ENCODE measurements at regions not wholly inside any gene's neighbourhood (a gene's known extent, or its start where the extent isn't known, plus 50 kb on each side); places are given as distances from the start of the nearest gene placed in this dataset.

DNA sequence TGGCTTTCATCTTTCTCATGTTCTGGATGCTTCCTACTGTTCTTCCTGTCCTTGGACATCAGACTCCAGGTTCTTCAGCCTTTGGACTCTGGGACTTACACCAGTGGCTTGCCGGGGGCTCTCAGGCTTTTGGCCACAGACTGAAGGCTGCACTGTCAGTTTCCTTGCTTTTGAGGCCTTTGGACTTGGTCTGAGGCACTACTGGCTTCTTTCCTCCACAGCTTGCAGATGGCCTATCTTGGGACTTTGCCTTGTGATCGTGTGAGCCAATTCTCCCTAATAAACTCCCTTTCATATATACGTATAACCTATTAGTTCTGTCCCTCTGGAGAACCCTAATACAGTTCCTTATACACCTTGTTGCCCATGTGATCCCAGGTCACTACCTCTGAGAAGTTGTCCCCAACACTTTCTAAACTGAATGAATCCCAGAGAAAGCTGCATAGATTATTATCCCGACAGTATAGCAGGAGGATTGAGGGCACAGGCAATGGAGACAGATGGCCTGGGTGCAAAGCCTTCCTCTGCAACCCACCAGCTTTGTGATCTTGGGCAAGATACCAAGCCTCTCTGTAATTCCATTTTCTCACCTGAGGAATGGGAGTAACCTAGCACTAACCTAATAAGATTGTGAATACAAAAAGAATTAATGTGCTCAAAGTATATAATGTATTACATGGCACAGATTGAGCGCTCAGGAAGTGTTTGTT lies 449.6 kb upstream of the BRINP1 start:
- Histone ChIP-seq H4K20me1 (ENCODE audit: insufficient read depth, low read length) (no peaks in the 10 kb centered on the region), H3K9me3 (replicated peaks in 1 of 2; ENCODE audit: control insufficient read depth in 1 of 2, insufficient read depth in 1 of 2, low read length in 2 of 2) (no peaks in the 10 kb centered on the region), H3K4me1 (ENCODE audit: control insufficient read depth in 1 of 2, insufficient read depth in 2 of 2, low read length in 2 of 2) (no peaks in the 10 kb centered on the region), H3K79me2 (ENCODE audit: insufficient read depth, low read length) (no peaks in the 10 kb centered on the region), H3K36me3 (replicated peaks in 1 of 2; ENCODE audit: control insufficient read depth in 1 of 2, insufficient read depth in 2 of 2, low read length in 2 of 2) (no peaks in the 10 kb centered on the region), H2AFZ (ENCODE audit: insufficient read depth, low read depth, low read length, poor library complexity, severe bottlenecking) (no peak overlapping the region), H3K27me3 (ENCODE audit: control insufficient read depth in 2 of 2, insufficient read depth in 2 of 2, low read length in 2 of 2) (no peaks in the 10 kb centered on the region), H3K27ac (ENCODE audit: low read depth in 1 of 2, low read length in 2 of 2) (no peak overlapping the region), H3K9ac (ENCODE audit: insufficient read depth, low read length, poor library complexity, severe bottlenecking) (no peak overlapping the region), H3K4me2 (replicated peaks; ENCODE audit: extremely low read depth, low read length, poor library complexity, severe bottlenecking) (no peak overlapping the region), H3K4me3 (replicated peaks in 1 of 3; ENCODE audit: low read depth in 2 of 3, low read length in 3 of 3) (no peak overlapping the region)
- WGBS (ENCODE audit: insufficient coverage) = 93% methylated on average over 4 of the region's 5 CpGs
- TF ChIP-seq, protein P1, sequence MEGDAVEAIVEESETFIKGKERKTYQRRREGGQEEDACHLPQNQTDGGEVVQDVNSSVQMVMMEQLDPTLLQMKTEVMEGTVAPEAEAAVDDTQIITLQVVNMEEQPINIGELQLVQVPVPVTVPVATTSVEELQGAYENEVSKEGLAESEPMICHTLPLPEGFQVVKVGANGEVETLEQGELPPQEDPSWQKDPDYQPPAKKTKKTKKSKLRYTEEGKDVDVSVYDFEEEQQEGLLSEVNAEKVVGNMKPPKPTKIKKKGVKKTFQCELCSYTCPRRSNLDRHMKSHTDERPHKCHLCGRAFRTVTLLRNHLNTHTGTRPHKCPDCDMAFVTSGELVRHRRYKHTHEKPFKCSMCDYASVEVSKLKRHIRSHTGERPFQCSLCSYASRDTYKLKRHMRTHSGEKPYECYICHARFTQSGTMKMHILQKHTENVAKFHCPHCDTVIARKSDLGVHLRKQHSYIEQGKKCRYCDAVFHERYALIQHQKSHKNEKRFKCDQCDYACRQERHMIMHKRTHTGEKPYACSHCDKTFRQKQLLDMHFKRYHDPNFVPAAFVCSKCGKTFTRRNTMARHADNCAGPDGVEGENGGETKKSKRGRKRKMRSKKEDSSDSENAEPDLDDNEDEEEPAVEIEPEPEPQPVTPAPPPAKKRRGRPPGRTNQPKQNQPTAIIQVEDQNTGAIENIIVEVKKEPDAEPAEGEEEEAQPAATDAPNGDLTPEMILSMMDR (IDR thresholded peaks at IDR 0.05) = no peak
- intact Hi-C loops (cut with micrococcal nuclease) = no loop called here
- Mint-ChIP-seq H3K27ac (peak overlapping the region in 1 of 7 donors; percentile 10), H3K4me3 (no peak overlapping the region), H3K4me1 (no peaks in the 10 kb centered on the region), H3K9me3 (peaks cover 0 to 5% (median 0%) of the 10 kb centered on the region in 7 donors), H3K27me3 (ENCODE audit: low read depth in 3 of 3) (no peaks in the 10 kb centered on the region), H3K36me3 (no peaks in the 10 kb centered on the region)
- DNase-seq = no peak

DNA sequence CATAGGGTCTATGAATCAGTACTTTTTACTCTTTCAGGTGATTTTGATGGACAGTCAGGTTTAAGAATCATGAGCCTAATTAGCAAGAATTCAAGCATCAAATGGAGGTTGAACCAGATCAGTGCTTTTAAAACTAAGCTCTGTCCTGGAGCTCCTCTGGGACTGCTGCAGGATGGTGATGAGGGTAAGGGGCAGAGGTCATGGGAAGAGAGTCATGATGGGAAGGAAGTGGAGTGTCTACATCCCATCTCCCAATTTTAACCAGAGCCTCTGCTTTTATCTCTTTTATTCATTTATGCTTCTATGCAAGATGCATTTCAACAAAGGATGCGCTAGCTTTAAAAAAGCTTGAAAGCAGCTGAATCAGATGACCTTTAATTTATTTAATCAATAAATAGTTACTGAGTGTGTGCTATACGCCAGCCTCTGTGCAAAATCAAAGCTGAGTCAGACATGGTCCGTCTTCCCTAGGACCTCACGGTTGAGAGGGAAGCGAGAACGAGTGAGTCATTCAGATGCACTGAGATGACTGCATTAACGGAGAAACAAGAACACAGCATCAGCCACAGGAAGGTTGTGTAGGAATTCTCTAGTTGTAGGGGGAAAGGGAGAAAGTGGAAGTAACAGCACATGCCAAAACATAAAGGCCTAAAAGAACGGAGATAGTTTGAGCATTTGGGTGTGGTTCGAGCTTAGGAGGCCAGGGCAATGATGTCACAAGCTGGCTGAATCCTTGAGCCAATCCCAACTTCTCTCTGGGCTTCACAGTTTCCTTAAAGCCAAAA lies 441.6 kb upstream of the BRINP1 start:
- Histone ChIP-seq H3K36me3 (replicated peaks in 1 of 2; ENCODE audit: control insufficient read depth in 1 of 2, insufficient read depth in 2 of 2, low read length in 2 of 2) (no peaks in the 10 kb centered on the region), H4K20me1 (ENCODE audit: insufficient read depth, low read length) (no peaks in the 10 kb centered on the region), H3K9ac (ENCODE audit: insufficient read depth, low read length, poor library complexity, severe bottlenecking) (no peak overlapping the region), H3K27me3 (ENCODE audit: control insufficient read depth in 2 of 2, insufficient read depth in 2 of 2, low read length in 2 of 2) (no peaks in the 10 kb centered on the region), H3K27ac (ENCODE audit: low read depth in 1 of 2, low read length in 2 of 2) (no peak overlapping the region), H3K4me2 (replicated peaks; ENCODE audit: extremely low read depth, low read length, poor library complexity, severe bottlenecking) (no peak overlapping the region), H3K4me3 (replicated peaks in 1 of 3; ENCODE audit: low read depth in 2 of 3, low read length in 3 of 3) (no peak overlapping the region), H3K9me3 (replicated peaks in 1 of 2; ENCODE audit: control insufficient read depth in 1 of 2, insufficient read depth in 1 of 2, low read length in 2 of 2) (no peaks in the 10 kb centered on the region), H3K79me2 (ENCODE audit: insufficient read depth, low read length) (no peaks in the 10 kb centered on the region), H2AFZ (ENCODE audit: insufficient read depth, low read depth, low read length, poor library complexity, severe bottlenecking) (no peak overlapping the region), H3K4me1 (ENCODE audit: control insufficient read depth in 1 of 2, insufficient read depth in 2 of 2, low read length in 2 of 2) (no peaks in the 10 kb centered on the region)
- DNase-seq = no peak
- Mint-ChIP-seq H3K27me3 (ENCODE audit: low read depth in 3 of 3) (peaks cover 0 to 2% (median 0%) of the 10 kb centered on the region in 3 donors), H3K4me3 (no peak overlapping the region), H3K36me3 (no peaks in the 10 kb centered on the region), H3K27ac (no peak overlapping the region), H3K4me1 (no peaks in the 10 kb centered on the region), H3K9me3 (peaks cover 0 to 2% (median 0%) of the 10 kb centered on the region in 7 donors)
- intact Hi-C loops (cut with micrococcal nuclease) = no loop called here
- TF ChIP-seq, protein P1 (IDR thresholded peaks at IDR 0.05) = no peak
- WGBS (ENCODE audit: insufficient coverage) = 71% methylated on average over 5 of the region's 9 CpGs

All from CD14-positive monocyte (primary cell).